Liver (tissue), 8 donors: ENCODE measurements at regions not wholly inside any gene's neighbourhood (a gene's known extent, or its start where the extent isn't known, plus 50 kb on each side); places are given as distances from the start of the nearest gene placed in this dataset.

Source experiments
- DNase-seq: peaks from one replicate; pipeline ENCODE4 v3.0.0-alpha.2; 2017; ENCODE audit warnings: low spot score
- H3K27ac ChIP-seq, 2 donors: one replicate each; pipeline ENCODE4 v1.7.0; 2013; ENCODE audit warnings: inconsistent platforms in 2 of 2, low read length in 2 of 2, control low read depth in 1 of 2, low read depth in 1 of 2, mild to moderate bottlenecking in 1 of 2
- H3K27me3 ChIP-seq, 4 donors: one replicate each; pipeline versions ENCODE4 v1.6.1 to v1.7.0; 2013; ENCODE audit warnings: low read length in 3 of 4, inconsistent platforms in 1 of 4, mild to moderate bottlenecking in 1 of 4, moderate library complexity in 1 of 4; ENCODE audit not compliant: control insufficient read depth in 4 of 4, insufficient read depth in 4 of 4
- H3K36me3 ChIP-seq, 4 donors: one replicate each; pipeline versions ENCODE4 v1.6.1 to v1.7.0; 2013; ENCODE audit warnings: low read length in 3 of 4, mild to moderate bottlenecking in 3 of 4, low read depth in 1 of 4, moderate library complexity in 1 of 4; ENCODE audit not compliant: control insufficient read depth in 4 of 4, insufficient read depth in 3 of 4
- H3K4me1 ChIP-seq, 4 donors: one replicate each; pipeline versions ENCODE4 v1.6.1 to v1.7.0; 2013; ENCODE audit warnings: low read length in 3 of 4, mild to moderate bottlenecking in 3 of 4, moderate library complexity in 1 of 4; ENCODE audit not compliant: control insufficient read depth in 4 of 4, insufficient read depth in 4 of 4
- H3K4me3 ChIP-seq, 3 donors: one replicate each; pipeline versions ENCODE4 v1.6.1 to v1.7.0; 2013; ENCODE audit warnings: low read length in 3 of 3, control low read depth in 1 of 3, low read depth in 1 of 3, mild to moderate bottlenecking in 1 of 3
- H3K9ac ChIP-seq, 2 donors: one replicate each; pipeline ENCODE4 v1.7.0; 2013; ENCODE audit warnings: low read length in 2 of 2, mild to moderate bottlenecking in 2 of 2, moderate library complexity in 2 of 2, control low read depth in 1 of 2, low read depth in 1 of 2
- H3K9me3 ChIP-seq, 4 donors: one replicate each; pipeline versions ENCODE4 v1.6.1 to v1.7.0; 2013; ENCODE audit warnings: low read length in 3 of 4; ENCODE audit not compliant: control insufficient read depth in 4 of 4
- ATF3 ChIP-seq: IDR thresholded peaks from 2 replicates; pipeline ENCODE4 v1.6.1; 2016; ENCODE audit warnings: antibody characterized with exemption
- EGR1 ChIP-seq, 2 donors: IDR thresholded peaks; 2 replicates each; pipeline ENCODE4 v1.6.1; 2016 to 2018; ENCODE audit warnings: antibody characterized with exemption in 2 of 2, low read depth in 2 of 2
- FOXA1 ChIP-seq: IDR thresholded peaks from 2 replicates; pipeline ENCODE4 v1.6.1; 2016; ENCODE audit warnings: antibody characterized with exemption
- FOXA2 ChIP-seq: IDR thresholded peaks from 2 replicates; pipeline ENCODE4 v1.6.1; 2016; ENCODE audit warnings: antibody characterized with exemption
- GABPA ChIP-seq, 2 donors: IDR thresholded peaks in 1 of 2; conservative IDR thresholded peaks in 1 of 2; 2 replicates each; pipeline ENCODE4 v1.6.1; 2016; ENCODE audit warnings: antibody characterized with exemption in 2 of 2, mild to moderate bottlenecking in 1 of 2, moderate library complexity in 1 of 2
- HNF4A ChIP-seq, 2 donors: conservative IDR thresholded peaks; 2 replicates each; pipeline ENCODE4 v1.6.1; 2016; ENCODE audit warnings: antibody characterized with exemption in 2 of 2, mild to moderate bottlenecking in 2 of 2
- HNF4G ChIP-seq: IDR thresholded peaks from 2 replicates; pipeline ENCODE4 v1.6.1; 2016; ENCODE audit warnings: antibody characterized with exemption
- JUND ChIP-seq, 2 donors: IDR thresholded peaks; 2 replicates each; pipeline ENCODE4 v1.6.1; 2016; ENCODE audit warnings: antibody characterized with exemption in 2 of 2
- MAX ChIP-seq: IDR thresholded peaks from 2 replicates; pipeline ENCODE4 v1.6.1; 2016; ENCODE audit warnings: antibody characterized with exemption
- NR2F2 ChIP-seq: IDR thresholded peaks from 2 replicates; pipeline ENCODE4 v1.6.1; 2016; ENCODE audit warnings: antibody characterized with exemption
- RAD21 ChIP-seq, 2 donors: IDR thresholded peaks; 2 replicates each; pipeline ENCODE4 v1.6.1; 2016; ENCODE audit warnings: antibody characterized with exemption in 2 of 2, mild to moderate bottlenecking in 2 of 2
- RXRA ChIP-seq, 2 donors: IDR thresholded peaks; 2 replicates each; pipeline ENCODE4 v1.6.1; 2017 to 2018; ENCODE audit warnings: antibody characterized with exemption in 2 of 2, mild to moderate bottlenecking in 1 of 2
- TAF1 ChIP-seq: conservative IDR thresholded peaks from 2 replicates; pipeline ENCODE4 v1.6.1; 2016; ENCODE audit warnings: antibody characterized with exemption, mild to moderate bottlenecking
- YY1 ChIP-seq: IDR thresholded peaks from 2 replicates; pipeline ENCODE4 v1.6.1; 2016; ENCODE audit warnings: antibody characterized with exemption, mild to moderate bottlenecking
- WGBS: extraction: QIAGEN DNeasy Blood & Tissue Kit; methylation state at CpG from one replicate; pipeline ENCODE4 v1.1.7; 2013; 5-methylcytosine and 5-hydroxymethylcytosine counted together
- TF ChIP-seq, protein P1 (sequence below): IDR thresholded peaks from 2 replicates; pipeline ENCODE4 v1.6.1; 2016; ENCODE audit warnings: antibody characterized with exemption, mild to moderate bottlenecking
- TF ChIP-seq, protein P2 (sequence below): fragments of 150-350 bp; IDR thresholded peaks from 2 replicates; pipeline ENCODE4 v1.5.1; 2017; ENCODE audit warnings: improper control_type of control experiment, low read depth, low read length; ENCODE audit not compliant: missing input control
- donor health status: healthy.
- donor health status: healthy.
- donor health status: healthy.
- donor health status: healthy.
- donor health status: healthy.

DNA sequence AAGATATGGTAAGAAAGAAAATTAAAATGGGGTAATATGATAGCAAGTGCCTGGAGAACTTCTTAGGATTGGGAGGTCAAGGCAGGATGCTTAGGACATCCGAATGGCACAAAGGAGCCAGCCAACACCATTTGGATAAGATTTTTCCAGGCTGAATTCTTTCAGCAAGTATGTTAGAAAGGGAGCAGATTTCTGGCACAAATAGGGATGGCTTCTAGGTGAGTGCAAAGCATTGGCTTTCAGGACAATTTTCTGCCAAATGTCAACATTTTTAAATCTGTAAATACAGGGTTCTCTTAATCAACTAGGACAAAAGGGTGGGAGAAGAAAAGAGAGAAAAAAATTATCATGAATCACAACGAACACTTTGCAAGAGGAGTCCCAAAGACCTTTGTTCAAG is 409.1 kb downstream of the GPAM start:
- H3K9me3 ChIP-seq, result no peaks in the 10 kb centered on the region
- TF ChIP-seq HNF4G, result no peak
- TF ChIP-seq RAD21 (IDR thresholded peaks at IDR 0.05), result no peak
- TF ChIP-seq YY1, result no peak
- WGBS, result 68% methylated on average over 2 of the region's 2 CpGs
- H3K36me3 ChIP-seq, result no peaks in the 10 kb centered on the region
- no peak overlapping the region for H3K4me3 ChIP-seq
- H3K4me1 ChIP-seq, result no peaks in the 10 kb centered on the region
- no peak for DNase-seq
- H3K9ac ChIP-seq, result no peak overlapping the region
- H3K27me3 ChIP-seq, result no peaks in the 10 kb centered on the region
- no peak overlapping the region for H3K27ac ChIP-seq

DNA sequence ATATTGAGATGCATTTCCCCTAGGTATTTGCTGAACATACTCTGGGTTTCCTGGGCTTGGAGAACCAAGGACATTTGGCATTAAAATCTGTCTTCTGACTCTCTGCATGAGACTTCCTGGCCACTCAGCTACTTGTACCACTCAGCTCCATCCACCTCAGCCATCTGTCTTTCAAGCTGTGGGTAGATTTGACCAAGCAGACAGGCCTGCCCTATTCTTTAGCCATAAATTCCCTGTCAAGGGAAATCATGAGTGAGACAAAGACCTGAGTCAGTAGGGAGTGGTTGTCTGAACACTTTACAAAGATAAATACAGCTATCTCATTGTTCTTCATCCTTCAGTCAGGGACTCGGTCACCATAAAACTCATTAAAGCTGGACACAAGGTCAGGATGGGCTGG is 399.1 kb downstream of the GPAM start:
- Histone ChIP-seq H3K4me1 (no peaks in the 10 kb centered on the region), H3K9me3 (no peaks in the 10 kb centered on the region), H3K27ac (no peak overlapping the region), H3K36me3 (no peaks in the 10 kb centered on the region), H3K27me3 (no peaks in the 10 kb centered on the region), H3K4me3 (no peak overlapping the region), H3K9ac (no peak overlapping the region)
- whole genome bisulfite sequencing, result 64% methylated on average over 1 of the region's 1 CpG
- no peak for TF ChIP-seq FOXA2
- DNase-seq, result no peak

GRCh38 chr10:111784946-111785465 is 398.6 kb downstream of the GPAM start:
- Histone ChIP-seq H3K4me3 (no peak overlapping the region), H3K9me3 (no peaks in the 10 kb centered on the region), H3K36me3 (no peaks in the 10 kb centered on the region), H3K27me3 (no peaks in the 10 kb centered on the region), H3K27ac (no peak overlapping the region), H3K9ac (no peak overlapping the region), H3K4me1 (no peaks in the 10 kb centered on the region)
- DNase-seq, result no peak
- WGBS, result 80% methylated on average over 2 of the region's 2 CpGs
- TF ChIP-seq FOXA2, result no peak
- TF ChIP-seq, protein P1, sequence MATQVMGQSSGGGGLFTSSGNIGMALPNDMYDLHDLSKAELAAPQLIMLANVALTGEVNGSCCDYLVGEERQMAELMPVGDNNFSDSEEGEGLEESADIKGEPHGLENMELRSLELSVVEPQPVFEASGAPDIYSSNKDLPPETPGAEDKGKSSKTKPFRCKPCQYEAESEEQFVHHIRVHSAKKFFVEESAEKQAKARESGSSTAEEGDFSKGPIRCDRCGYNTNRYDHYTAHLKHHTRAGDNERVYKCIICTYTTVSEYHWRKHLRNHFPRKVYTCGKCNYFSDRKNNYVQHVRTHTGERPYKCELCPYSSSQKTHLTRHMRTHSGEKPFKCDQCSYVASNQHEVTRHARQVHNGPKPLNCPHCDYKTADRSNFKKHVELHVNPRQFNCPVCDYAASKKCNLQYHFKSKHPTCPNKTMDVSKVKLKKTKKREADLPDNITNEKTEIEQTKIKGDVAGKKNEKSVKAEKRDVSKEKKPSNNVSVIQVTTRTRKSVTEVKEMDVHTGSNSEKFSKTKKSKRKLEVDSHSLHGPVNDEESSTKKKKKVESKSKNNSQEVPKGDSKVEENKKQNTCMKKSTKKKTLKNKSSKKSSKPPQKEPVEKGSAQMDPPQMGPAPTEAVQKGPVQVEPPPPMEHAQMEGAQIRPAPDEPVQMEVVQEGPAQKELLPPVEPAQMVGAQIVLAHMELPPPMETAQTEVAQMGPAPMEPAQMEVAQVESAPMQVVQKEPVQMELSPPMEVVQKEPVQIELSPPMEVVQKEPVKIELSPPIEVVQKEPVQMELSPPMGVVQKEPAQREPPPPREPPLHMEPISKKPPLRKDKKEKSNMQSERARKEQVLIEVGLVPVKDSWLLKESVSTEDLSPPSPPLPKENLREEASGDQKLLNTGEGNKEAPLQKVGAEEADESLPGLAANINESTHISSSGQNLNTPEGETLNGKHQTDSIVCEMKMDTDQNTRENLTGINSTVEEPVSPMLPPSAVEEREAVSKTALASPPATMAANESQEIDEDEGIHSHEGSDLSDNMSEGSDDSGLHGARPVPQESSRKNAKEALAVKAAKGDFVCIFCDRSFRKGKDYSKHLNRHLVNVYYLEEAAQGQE, result no peak
- TF ChIP-seq TAF1, result no peak
- TF ChIP-seq HNF4G, result no peak
- TF ChIP-seq GABPA (IDR thresholded peaks at IDR 0.05 in 1 of 2, conservative IDR thresholded peaks at IDR 0.05 in 1 of 2), result no peak
- no peak for TF ChIP-seq FOXA1
- TF ChIP-seq EGR1 (IDR thresholded peaks at IDR 0.05; ENCODE audit: low read depth in 2 of 2), result no peak
- no peak for TF ChIP-seq MAX
- TF ChIP-seq RXRA (IDR thresholded peaks at IDR 0.05), result no peak
- TF ChIP-seq JUND (IDR thresholded peaks at IDR 0.05), result no peak
- TF ChIP-seq HNF4A (conservative IDR thresholded peaks at IDR 0.05), result no peak
- no peak for TF ChIP-seq NR2F2
- no peak for TF ChIP-seq ATF3
- TF ChIP-seq YY1, result no peak
- no peak for TF ChIP-seq RAD21 (IDR thresholded peaks at IDR 0.05)
- TF ChIP-seq, protein P2, sequence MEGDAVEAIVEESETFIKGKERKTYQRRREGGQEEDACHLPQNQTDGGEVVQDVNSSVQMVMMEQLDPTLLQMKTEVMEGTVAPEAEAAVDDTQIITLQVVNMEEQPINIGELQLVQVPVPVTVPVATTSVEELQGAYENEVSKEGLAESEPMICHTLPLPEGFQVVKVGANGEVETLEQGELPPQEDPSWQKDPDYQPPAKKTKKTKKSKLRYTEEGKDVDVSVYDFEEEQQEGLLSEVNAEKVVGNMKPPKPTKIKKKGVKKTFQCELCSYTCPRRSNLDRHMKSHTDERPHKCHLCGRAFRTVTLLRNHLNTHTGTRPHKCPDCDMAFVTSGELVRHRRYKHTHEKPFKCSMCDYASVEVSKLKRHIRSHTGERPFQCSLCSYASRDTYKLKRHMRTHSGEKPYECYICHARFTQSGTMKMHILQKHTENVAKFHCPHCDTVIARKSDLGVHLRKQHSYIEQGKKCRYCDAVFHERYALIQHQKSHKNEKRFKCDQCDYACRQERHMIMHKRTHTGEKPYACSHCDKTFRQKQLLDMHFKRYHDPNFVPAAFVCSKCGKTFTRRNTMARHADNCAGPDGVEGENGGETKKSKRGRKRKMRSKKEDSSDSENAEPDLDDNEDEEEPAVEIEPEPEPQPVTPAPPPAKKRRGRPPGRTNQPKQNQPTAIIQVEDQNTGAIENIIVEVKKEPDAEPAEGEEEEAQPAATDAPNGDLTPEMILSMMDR, result no peak
